ENCODE measurements at regions not wholly inside any gene's neighbourhood (a gene's known extent, or its start where the extent isn't known, plus 50 kb on each side); places are given as distances from the start of the nearest gene placed in this dataset.

DNA sequence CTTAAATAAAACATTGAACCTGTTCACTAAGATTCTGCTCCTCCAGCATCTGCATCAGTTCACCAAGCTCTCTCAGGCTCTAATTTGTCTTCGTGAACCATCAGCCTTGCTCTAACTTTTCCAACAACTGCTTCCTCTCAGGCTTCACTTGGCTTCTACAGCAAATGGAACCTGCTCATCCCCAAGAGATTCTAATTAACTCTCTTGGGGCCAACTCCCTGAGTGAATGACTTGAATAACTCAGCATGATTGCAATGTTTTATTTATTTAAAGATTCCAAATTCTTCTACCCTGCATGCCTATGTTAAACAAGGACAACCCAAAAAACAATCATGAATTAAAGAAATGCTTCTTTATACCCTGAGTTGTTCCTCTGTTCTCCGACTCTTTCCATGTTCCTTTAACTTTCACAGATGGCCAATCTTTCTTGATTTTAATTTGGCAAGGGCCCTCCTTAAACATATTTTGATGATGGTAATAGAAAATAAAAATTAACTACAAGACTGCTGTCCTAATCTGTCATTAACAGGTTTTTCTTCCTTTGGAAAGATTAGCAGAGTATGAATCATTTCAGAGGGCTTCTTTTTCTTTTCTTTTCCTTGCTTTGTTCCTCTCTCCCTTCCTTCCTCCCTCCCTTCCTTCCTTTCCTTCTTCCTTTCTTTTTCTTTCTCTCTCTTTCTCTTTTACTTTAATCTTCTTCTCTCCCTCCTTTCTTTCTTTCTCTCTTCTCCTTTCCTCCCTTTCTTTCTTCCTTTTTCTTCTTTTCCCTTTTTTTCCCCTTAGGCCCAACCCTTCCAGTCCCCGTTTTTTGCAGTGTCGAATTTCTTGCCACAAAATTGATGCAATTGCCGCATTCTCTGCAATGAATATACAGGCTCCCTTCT is 195.0 kb upstream of the RHOBTB1 start:
- no peak for DNase-seq

DNA sequence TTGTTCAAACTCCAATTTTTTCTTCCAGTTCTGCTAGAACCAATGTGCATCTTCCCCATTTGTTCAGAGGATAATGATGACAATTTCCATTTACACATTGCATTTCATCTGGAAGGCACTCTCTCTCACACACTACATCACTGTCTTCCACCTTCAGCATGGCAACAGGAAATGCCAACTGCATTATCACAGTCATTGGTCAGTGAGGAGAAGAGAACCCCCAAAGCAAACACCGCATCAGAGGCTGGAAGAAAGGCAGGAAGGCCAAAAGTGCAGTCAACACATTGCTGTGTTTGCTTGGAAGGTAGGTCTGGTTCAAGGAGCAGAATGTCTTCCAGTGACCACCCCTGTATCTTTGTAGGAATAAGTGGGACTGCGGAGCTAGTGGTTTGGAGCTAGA is 192.2 kb upstream of the RHOBTB1 start:
- DNase-seq, result no peak

DNA sequence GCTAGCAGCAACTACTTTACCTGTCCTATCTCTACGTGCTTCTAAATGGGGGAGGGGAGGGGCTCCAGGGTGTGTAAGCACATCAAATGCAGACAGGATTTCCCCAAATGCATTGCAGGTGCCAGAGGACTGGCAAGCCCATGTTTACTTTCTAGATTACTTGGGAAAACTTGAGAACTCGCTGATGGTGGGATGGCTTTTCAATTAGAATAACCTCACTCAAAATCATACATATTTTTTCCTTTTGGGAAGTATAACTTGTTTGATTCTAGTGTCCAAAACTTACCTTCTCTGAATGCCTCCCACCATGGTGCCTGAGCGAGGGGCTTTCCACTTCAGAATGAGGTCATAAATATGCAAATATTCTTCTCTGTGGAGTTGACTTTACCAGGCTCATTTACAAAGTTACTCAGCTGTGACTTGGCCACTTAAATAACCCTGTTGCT is 191.3 kb upstream of the RHOBTB1 start:
- DNase-seq, result no peak

DNA sequence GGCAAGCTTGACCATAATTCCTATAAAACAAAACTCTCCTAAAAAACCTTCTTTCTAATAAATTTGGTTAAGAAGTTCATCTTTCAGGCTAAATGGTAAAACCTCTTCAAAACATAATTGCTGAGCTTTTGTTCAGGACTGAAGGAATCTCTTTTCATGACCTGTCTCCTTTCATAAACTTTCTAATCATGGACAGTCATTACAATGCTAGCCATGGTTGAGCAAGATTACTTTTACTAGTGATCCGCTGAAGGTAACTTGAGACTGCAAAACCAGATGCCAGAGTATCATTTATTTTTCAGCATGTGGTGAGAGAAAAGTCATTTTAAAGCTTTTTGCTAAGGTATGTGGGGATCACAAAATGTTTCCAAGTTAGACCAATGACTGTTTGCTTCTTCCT is 186.4 kb upstream of the RHOBTB1 start:
- no peak for DNase-seq

DNA sequence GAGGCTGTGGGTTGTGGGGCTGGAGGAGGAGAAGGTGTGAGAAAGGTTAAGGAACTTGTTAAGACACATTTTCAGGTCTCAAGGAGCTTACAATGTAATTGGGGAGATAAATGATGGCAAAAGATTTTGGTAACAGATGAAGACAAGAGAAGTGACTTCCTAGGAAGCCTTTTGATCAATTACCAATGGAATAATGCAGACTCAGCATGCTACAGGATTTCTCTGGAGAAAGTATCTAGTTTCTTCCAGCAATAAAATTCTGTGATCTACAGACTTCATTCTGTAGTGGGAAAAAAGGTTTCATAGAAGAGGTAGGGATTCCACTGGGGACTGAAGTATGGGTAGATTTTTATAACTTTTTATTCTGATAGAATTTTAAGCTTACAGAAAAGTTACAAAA is 184.2 kb upstream of the RHOBTB1 start:
- DNase-seq, result no peak

DNA sequence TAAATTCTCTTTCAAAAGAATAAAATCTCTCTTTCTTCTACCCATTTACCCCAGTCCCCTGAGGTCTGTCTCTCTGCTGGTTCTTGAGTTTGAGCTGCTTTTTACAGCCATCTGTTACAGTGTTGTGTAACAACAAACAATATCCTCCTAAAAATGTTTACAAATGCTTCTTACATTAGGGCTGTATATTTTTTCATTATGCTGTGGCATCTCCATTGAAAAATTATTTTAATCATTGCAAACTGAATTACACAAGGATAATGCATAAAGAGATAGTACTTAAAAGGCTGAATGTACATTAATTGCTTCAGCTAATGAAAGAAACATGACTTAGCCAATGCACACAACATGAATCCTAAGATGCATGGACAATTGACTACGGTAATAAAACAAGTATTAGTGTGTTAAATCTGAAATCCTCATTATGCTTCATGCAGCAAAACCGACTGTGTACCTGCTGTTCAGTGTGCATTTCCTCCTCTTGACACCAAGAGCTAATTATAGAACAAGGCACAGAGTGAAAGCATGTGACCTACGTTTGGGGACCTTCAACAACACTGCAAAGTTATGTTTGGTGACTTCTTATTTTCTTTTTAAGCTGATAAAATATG is 181.7 kb upstream of the RHOBTB1 start:
- DNase-seq, result peak; percentile 13

DNA sequence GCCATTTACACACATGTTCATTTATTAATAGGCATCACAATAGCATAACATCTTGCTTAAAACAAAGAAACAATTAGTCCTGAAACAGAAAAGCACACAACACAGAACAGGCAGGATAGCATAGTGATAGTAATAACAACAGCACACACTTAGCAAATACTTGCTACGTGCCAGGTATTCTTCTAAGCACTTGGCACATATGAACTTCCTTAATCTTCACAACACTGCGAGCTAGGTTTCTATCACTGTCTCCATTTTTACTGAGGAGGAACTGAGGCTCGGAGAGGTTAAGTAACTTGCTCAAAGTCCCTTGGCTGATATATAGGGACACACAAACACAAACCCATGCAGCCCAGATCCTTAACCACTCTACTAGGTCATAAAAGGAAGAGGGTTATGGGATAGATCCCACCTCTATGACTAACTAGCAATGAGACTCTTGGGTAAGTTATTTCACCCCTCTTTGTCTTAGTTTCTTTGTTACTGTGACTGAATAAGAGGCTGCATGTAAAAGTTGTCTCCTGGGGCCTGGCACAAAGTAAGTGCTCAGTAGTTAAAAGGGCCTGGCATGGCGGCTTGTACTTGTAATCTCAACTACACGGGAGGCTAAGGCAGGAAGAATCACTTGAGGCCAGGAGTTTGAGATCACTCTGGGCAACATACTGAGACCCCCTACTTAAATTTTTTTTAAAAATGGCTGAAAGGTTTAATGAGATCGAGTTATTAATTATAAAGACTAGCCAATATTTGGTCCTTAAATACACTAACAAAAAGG is 181.0 kb upstream of the RHOBTB1 start:
- no peak for DNase-seq

DNA sequence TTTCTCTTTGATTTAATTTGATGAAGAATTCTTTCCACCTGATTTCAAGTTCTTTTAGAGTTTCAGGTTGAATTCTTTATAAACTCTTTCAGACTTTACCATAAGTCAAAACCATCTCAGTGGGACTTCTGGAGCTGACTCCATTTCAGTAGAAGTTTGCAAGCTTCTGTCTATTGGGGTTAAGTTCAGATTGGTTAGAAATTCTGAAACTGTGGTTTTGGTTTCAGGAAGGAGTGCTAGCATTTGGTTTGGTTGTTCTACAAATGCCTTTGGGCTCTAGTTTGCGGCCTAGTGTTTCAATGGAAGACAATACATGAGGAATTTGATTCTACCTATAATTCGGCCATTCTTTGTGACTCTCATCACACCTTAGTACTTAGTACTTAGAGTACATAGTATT is 176.8 kb upstream of the RHOBTB1 start:
- DNase-seq, result no peak

DNA sequence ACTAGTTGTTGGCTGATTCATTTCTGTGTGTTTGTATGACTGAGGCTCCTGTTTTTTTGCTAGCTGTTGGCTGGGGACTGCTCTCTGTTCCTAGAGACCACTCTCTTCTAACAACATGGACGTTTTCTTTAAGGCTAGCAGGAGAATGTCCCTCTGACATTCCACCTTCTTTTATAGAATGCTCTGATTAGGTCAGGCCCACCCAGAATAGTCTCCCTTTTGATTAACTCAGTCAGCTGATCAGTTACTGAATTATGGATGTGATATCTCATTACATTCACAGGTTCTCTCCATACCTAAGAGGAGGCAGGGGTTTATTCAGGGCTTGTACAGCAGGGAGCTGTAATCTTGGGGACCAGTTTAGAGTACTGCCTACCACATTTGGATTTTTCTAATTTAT is 175.6 kb upstream of the RHOBTB1 start:
- DNase-seq, result no peak

DNA sequence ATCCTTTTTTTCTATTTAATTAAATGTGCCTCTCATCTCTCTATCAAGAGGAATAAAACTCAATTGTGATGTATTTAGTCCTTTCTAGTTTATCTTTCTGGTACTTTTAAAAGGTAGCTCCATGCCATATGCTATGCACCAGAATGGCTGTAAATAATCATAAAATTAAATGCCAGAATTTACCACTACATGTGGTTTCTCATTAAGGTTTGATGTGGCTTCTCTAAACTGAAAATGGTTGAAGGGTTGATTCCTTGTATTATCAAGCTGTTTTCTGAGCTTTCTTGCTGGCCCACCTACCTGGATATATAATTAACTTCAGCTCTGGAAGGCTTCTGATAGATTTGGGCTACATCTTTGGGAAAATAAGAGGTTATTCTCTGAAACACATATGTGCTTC is 171.9 kb upstream of the RHOBTB1 start:
- no peak for DNase-seq

DNA sequence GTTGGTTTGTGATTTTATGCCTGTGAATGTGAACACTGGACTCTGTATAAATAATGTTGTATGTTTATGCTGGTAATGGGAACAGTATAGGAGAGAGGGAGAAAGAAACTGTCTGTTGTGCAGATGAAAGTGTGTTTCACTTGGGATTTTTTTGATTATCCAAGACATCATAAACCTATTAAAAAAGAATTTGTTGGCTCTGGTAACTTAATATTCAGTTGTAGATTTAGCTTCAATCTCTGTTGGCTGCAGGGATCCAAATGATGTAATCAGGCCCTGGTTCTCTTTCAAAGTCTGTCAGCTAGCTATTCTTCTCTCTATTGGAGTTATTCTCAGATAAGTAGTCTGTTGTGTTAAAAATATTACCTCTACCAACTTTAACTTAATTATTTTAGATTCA is 168.8 kb upstream of the RHOBTB1 start:
- no peak for DNase-seq

DNA sequence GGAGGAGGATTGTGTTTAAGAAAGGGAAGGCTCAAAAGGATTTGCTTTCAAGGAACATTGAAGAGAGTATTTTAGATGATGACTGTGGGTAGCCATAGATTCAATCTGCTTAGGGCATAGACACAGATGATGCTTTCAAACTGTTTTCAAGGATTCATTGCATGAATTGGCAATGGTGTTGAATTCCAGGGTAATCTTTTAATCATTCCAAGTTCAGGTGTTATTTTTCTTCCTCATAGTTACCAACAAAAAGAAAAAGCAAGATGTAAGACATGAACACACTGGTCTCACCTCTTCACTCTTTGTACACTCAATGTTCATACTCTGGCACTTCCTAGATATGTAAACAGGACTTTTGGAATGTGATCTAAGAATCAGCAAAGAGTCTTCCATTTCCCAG is 167.0 kb upstream of the RHOBTB1 start:
- no peak for DNase-seq

DNA sequence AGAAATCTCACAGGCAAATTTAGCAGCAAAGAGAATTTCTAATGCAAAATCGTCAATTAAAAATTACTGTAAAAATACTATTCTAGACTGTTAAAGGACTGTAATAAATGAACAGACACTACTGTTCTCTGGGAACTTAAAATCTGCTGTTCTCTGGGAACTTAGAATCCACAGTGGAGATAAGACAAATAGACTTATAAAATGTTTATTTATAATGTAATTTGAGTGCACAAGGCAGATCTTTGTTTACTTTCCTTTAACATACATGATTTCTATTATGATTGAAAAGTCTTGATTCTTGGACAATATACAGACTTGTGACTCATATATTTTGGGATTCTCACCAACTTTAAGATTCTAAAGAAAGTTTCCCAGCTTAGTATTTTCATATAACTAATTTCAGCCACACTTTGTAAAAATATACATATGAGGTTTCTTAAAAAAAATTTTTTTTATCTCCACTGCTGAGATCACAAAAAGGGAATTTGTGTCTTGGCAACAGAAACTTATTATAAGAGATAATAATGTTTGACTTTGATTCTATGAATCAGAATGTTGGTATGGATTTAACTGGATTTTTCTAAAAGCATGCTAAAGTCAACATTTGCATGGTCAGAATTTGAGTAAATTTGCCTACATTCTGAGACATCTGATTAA is 166.3 kb upstream of the RHOBTB1 start:
- no peak for DNase-seq

DNA sequence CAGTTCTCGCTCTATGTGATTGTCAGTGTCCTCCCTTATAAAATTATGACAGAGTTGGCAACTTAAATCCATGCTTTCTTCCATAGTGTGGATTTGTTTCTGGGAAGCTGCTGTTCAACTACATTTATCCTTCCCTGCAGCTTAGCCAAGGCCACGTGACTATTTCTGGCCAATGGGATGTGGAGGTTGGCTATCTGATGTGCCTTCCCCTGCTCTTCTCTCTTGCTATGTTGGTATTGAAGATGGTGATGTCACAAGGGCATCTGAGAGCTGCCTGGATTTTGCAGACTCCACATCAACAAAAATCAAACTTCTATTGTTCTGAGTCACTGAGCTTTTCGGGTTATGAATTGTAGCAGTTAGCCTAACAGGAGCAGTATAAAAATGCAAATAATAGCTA is 164.9 kb upstream of the RHOBTB1 start:
- DNase-seq, result no peak

DNA sequence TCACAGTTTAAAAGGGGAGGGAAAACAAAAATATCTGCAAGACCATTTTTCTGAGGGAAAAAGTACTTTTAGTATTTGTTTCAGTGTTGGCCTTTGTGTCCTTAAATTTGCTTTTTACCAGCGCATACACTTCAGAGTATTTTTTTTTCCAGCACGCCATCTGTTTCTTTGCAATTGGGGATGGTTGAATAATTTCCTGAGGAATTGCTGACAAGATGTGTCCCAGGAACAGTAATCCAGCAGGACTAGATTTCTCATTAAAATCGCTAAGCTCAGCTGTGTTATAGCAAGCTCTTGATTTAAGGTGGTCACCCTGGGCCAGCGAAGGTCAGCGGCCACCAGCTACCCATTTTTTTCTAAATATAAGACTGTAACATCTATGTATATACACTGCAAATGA is 156.9 kb upstream of the RHOBTB1 start:
- no peak for DNase-seq

DNA sequence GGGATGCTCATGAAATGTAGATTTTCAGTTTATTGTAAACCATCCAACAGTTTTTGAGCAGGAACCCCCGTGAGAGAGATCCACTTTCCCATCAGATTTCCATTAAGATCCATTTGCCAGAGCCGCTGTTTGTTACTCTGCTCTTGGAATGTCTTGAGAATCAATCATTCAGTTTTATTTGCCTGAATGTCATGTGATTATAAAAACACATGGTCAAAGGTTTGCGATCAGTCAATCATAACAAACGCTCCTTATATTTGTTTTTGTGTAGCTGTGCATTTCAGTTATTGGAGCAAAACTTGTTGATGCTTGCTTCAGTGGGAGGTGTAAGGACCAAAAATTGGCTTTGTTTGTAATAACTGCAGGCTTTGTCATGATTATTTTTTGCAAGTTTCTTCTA is 155.8 kb upstream of the RHOBTB1 start:
- DNase-seq, result no peak

DNA sequence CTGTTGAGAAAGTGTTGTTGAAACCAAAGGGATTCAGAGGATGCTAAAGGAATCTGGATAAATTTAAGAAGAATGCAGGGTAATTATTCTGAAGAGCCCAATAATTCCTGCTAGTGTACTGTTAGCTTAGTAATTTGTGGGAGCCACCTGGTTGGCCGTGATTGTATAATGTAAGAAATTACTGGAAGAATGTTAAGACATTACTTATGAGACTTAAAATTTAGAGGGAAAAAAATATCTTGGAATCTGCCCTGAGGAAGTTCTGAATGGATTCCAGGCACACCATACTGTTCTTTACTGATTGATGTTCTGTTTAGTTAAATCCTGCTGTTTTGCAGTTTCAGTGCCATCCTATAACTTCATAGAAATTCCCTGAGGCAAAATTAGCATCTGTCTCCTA is 155.0 kb upstream of the RHOBTB1 start:
- DNase-seq, result no peak

DNA sequence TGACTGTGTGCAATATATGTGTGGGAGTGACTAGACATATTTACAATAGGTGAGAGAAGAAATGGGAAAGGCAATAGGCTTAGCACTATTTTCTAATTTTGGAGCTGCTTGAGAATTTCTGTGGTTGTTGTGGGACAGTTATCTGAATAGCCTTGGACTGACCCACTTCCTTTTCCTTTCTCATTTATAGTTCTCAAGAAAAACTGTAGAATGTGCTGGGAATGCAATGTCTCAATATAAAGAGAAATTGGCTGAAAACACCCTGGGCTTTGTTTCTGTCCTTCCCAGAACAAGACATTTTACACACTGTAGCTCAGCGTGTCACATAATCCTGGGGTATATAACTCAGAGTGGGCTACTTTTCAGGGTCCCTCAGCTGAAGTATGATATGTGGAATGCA is 153.0 kb upstream of the RHOBTB1 start:
- DNase-seq, result no peak

DNA sequence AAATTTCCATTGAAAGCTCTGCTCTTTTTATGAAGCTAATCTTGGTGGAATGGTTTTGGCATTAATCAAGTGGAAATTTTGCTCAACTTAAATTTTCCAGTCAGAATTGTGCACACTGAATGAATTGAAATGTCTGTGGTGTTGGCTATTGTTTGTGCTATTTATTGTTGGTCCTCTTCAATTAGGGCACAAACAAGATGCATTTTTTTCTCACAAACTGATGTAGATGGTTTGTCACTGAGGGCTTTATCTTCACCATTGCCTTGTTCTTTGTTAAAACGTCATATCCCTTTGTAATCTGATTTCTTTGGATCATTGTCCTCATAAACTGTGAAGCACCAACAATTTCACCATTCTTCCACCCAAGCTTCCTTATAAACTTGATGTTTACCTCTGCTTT is 152.1 kb upstream of the RHOBTB1 start:
- no peak for DNase-seq

DNA sequence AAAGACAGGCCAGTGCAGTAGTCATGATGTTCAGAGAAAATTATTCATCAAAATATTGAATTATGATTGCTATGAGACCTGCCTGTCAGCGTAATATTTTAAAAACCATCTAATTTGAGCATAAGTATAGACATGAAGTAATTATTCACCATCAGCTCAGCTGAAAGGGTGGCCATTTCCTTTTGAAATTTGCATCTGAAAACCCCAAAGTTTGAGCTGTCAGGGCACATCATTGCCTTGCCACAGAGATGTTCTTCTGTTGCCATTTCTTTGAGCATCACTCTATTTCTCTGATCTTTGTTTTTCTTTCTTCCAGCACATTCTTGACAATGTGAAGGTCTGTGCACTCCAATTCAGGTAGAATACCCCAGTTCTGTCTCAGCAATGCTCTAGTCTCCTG is 147.5 kb upstream of the RHOBTB1 start:
- DNase-seq, result no peak

DNA sequence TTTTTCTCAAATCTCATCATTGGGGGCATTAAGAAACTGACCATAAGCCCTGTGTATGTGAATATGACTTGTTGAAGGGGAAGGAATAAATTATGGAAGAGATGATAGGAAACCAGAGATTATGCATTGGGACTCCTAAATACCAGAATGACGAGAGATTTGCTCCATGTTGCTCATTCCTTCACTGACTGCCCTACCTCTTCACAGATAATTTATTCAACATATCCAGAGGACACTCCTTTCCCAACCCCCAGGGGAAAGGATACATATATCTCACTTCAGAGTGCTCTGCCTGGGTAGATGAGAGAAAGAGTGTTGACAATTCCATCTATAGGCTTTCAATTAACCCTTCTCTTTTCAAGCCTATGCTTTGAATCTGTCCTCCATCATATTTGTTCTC is 145.3 kb upstream of the RHOBTB1 start:
- DNase-seq, result no peak

DNA sequence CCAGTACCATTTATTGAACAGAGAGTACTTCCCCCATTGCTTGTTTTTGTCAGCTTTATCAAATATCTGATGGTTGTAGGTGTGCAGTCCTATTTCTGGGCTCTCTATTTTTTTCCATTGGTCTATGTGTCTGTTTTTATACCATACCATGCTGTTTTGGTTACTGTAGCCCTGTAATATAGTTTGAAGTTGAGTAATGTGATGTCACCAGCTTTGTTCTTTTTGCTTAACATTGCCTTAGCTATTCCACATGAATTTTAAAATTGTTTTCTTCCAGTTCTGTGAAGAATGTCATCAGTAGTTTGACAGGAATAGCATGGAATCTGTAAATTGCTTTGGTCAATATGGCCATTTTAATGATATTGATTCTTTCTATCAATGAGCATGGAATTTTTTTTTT is 140.5 kb upstream of the RHOBTB1 start:
- DNase-seq, result no peak

DNA sequence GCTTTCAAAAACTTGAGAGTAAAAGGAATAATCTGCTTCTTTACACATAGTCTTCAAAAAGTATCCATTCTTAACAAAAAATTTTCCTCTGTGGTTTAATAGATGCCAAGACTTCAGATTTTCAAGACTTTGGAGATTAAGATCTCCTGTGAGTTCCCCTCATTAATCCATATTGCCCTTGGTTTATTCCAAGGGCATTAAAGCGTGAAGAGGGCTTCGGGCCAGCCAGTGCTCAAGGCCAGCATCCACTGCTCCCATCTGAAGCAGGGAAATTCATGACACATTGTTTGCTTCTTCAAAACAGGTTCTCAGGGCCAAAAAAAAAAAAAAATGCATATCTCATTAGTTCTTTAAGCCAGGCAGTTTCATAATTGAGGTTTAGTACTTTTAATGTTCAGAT is 137.3 kb upstream of the RHOBTB1 start:
- DNase-seq, result no peak

Data from DMS153 (cell line).